ENCODE measurements at regions not wholly inside any gene's neighbourhood (a gene's known extent, or its start where the extent isn't known, plus 50 kb on each side); places are given as distances from the start of the nearest gene placed in this dataset.

- DNase-seq = no peak
- Mint-ChIP-seq H3K27me3 (peaks cover 4% of the 10 kb centered on the region), H3K4me1 (no peaks in the 10 kb centered on the region), H3K36me3 (ENCODE audit: low read depth) (no peaks in the 10 kb centered on the region), H3K27ac (no peak overlapping the region), H3K9me3 (no peaks in the 10 kb centered on the region), H3K4me3 (no peak overlapping the region)
- CTCF ChIA-PET = no interaction called here
- POLR2A ChIA-PET = no interaction called here
Observed at GRCh38 chr22:48974443-48975315, 853.0 kb downstream of the BRD1 start.

- DNase-seq = no peak
- Mint-ChIP-seq H3K36me3 (ENCODE audit: low read depth) (no peaks in the 10 kb centered on the region), H3K27me3 (peaks cover 4% of the 10 kb centered on the region), H3K27ac (no peak overlapping the region), H3K4me1 (no peaks in the 10 kb centered on the region), H3K9me3 (no peaks in the 10 kb centered on the region), H3K4me3 (no peak overlapping the region)
- POLR2A ChIA-PET = no interaction called here
- CTCF ChIA-PET = no interaction called here
Observed at GRCh38 chr22:48973694-48974041, 854.0 kb downstream of the BRD1 start.

DNA sequence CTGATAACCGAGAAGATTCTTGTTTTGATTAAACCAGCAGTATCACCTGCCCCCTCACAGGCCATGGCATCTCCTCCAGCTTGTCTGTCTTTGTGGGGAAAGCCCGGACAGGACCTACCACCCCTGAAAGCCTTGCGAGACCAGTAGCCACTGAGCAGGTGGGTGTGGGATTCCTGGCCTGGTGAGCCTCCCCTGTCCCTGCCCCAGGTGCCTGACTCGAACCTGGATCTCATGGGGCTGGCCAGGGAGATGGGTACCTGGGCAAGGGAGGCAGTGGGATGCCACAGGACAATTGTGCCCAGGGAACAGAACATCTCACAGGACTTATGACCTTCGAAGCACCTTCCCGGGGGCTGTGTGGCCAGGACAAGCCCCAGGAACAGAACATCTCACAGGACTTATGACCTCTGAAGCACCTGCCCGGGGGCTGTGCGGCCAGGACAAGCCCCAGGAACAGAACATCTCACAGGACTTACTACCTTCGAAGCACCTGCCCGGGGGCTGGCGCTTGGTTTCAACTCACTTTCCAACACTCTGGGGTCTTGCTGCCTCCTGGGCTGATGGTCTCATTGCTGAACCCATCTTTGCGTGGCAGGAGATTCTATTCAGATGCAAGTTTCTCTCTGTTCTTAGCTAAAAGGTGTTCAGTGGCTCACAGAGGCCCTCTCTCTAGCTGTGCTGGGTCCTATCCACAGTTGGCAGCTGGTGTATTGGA is 854.5 kb downstream of the BRD1 start:
- Mint-ChIP-seq H3K27me3 (peaks cover 4% of the 10 kb centered on the region), H3K4me3 (no peak overlapping the region), H3K36me3 (ENCODE audit: low read depth) (no peaks in the 10 kb centered on the region), H3K9me3 (no peaks in the 10 kb centered on the region), H3K4me1 (no peaks in the 10 kb centered on the region), H3K27ac (no peak overlapping the region)
- CTCF ChIA-PET = no interaction called here
- POLR2A ChIA-PET = no interaction called here
- no peak for DNase-seq

DNA sequence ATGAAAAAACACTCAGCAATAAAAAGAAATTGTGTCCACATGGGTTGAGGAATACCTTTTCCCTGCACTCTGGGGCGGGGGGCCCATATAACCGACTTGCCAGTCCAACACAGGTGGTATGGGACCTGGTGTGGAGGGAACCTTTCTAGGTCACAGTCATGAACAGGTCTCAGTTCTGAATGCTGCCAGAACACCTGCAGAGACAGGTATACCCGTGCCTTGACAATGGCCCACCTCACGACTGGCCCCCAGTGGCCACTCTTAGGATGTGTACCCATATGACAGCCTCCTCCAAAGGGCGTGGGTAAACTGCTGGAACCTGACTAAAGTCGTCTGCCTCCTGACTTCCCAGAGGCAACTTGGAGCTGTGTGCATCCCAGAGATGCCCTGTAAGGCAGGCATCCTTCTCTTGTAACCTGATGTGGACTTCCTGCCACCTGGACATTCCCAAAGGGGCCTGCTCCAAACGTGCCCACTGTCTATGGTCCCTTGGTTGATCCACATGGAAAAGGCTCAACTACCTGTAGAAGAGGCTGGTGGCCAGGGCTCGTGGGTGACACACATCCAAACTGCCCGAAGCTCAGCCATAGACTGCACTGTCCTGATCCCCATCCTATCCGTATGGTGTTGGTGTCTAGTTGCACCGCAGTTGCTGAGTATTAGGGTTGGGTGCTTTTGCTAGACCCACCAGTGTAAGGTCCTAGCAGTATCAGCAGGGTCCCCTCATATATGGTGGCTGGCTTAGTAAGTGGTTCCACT is 859.3 kb downstream of the BRD1 start:
- H3K9me3 Mint-ChIP-seq = no peaks in the 10 kb centered on the region
- peaks cover 4% of the 10 kb centered on the region for H3K27me3 Mint-ChIP-seq
- no peaks in the 10 kb centered on the region for H3K36me3 Mint-ChIP-seq (ENCODE audit: low read depth)
- ChIA-PET POLR2A (no interaction called here), CTCF (no interaction called here)
- DNase-seq = no peak
- H3K27ac Mint-ChIP-seq = no peak overlapping the region
- no peak overlapping the region for H3K4me3 Mint-ChIP-seq
- H3K4me1 Mint-ChIP-seq = no peaks in the 10 kb centered on the region

GRCh38 chr22:48963405-48963804 is 864.3 kb downstream of the BRD1 start:
- no peak for DNase-seq
- Mint-ChIP-seq H3K9me3 (no peaks in the 10 kb centered on the region), H3K36me3 (ENCODE audit: low read depth) (no peaks in the 10 kb centered on the region), H3K27ac (no peak overlapping the region), H3K4me3 (no peak overlapping the region), H3K4me1 (no peaks in the 10 kb centered on the region), H3K27me3 (peaks cover 4% of the 10 kb centered on the region)
- CTCF ChIA-PET = no interaction called here
- POLR2A ChIA-PET = no interaction called here

DNA sequence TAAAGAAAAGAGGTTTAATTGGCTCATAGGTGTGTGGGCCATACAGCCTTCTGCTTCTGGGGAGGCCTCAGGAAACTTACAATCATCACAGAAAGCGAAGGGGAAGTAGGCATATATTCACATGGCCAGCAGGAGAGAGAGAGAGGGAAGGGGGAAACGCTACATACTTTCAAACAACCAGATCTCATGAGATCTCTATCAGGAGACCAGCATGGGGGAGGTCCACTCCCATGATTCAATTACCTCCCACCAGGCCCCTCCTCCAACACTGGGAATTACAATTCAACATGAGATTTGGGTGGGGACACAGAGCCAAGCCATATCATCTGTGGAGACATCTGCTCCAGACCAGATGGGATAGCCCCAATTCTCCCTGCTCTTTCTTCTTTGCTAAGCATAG is 866.0 kb downstream of the BRD1 start:
- CTCF ChIA-PET = no interaction called here

DNA sequence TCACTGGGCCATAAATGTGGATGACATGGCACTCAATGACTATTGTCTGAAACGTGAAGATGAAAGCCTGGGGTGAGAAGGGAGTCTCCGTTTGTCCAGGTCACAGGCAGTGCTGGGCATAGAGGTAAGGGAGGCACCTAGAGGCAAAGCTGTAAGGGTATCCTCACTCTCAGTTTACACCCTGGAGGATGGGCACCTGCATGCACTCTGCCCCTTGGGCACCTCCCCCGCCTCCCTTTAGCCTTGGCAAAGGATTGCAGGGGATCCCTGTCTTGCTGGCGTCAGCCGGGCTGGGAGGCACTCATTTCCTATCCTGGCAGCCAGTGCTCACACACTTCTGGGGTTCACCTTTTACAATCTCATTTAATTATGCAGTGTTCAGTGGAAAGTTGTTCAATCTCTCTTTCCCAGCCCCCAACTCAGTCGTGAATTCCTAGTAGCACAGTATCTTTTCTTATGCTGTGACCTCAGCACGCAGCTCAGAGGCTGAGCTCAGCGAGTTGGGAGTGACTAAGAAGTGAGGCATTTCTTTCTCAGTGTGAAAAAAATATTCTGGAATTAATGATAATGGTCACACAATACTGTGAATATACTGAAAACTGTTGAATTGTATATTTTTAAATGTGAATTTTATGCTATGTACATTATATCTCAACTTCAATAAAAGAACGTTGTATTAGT is 866.6 kb downstream of the BRD1 start:
- Mint-ChIP-seq H3K4me3 (no peak overlapping the region), H3K27ac (no peak overlapping the region), H3K36me3 (ENCODE audit: low read depth) (no peaks in the 10 kb centered on the region), H3K4me1 (no peaks in the 10 kb centered on the region), H3K9me3 (peaks cover 4% of the 10 kb centered on the region), H3K27me3 (peaks cover 4% of the 10 kb centered on the region)
- POLR2A ChIA-PET = no interaction called here
- CTCF ChIA-PET = no interaction called here
- no peak for DNase-seq

More for the DNA sequence above, 866.0 kb downstream of the BRD1 start:
- no peaks in the 10 kb centered on the region for H3K36me3 Mint-ChIP-seq (ENCODE audit: low read depth)
- POLR2A ChIA-PET = no interaction called here
- peaks cover 4% of the 10 kb centered on the region for H3K9me3 Mint-ChIP-seq
- no peak overlapping the region for H3K27ac Mint-ChIP-seq
- no peak for DNase-seq
- peaks cover 4% of the 10 kb centered on the region for H3K27me3 Mint-ChIP-seq
- H3K4me3 Mint-ChIP-seq = no peak overlapping the region
- no peaks in the 10 kb centered on the region for H3K4me1 Mint-ChIP-seq

GRCh38 chr22:48960576-48960975 is 867.1 kb downstream of the BRD1 start:
- CTCF ChIA-PET = no interaction called here
- POLR2A ChIA-PET = no interaction called here
- Mint-ChIP-seq H3K27ac (no peak overlapping the region), H3K4me3 (no peak overlapping the region), H3K4me1 (no peaks in the 10 kb centered on the region), H3K36me3 (ENCODE audit: low read depth) (no peaks in the 10 kb centered on the region), H3K27me3 (peaks cover 4% of the 10 kb centered on the region), H3K9me3 (peaks cover 4% of the 10 kb centered on the region)
- no peak for DNase-seq

- POLR2A ChIA-PET = no interaction called here
- DNase-seq = no peak
- Mint-ChIP-seq H3K4me3 (no peak overlapping the region), H3K36me3 (ENCODE audit: low read depth) (no peaks in the 10 kb centered on the region), H3K9me3 (peaks cover 4% of the 10 kb centered on the region), H3K27ac (no peak overlapping the region), H3K4me1 (no peaks in the 10 kb centered on the region), H3K27me3 (peaks cover 4% of the 10 kb centered on the region)
- CTCF ChIA-PET = no interaction called here
Observed at GRCh38 chr22:48959496-48959895, 868.2 kb downstream of the BRD1 start.

GRCh38 chr22:48957987-48958321 is 869.7 kb downstream of the BRD1 start:
- Mint-ChIP-seq H3K4me1 (no peaks in the 10 kb centered on the region), H3K27me3 (peaks cover under 1% of the 10 kb centered on the region), H3K27ac (no peak overlapping the region), H3K36me3 (ENCODE audit: low read depth) (no peaks in the 10 kb centered on the region), H3K4me3 (no peak overlapping the region), H3K9me3 (peaks cover 4% of the 10 kb centered on the region)
- CTCF ChIA-PET = no interaction called here
- no peak for DNase-seq
- POLR2A ChIA-PET = no interaction called here

DNA sequence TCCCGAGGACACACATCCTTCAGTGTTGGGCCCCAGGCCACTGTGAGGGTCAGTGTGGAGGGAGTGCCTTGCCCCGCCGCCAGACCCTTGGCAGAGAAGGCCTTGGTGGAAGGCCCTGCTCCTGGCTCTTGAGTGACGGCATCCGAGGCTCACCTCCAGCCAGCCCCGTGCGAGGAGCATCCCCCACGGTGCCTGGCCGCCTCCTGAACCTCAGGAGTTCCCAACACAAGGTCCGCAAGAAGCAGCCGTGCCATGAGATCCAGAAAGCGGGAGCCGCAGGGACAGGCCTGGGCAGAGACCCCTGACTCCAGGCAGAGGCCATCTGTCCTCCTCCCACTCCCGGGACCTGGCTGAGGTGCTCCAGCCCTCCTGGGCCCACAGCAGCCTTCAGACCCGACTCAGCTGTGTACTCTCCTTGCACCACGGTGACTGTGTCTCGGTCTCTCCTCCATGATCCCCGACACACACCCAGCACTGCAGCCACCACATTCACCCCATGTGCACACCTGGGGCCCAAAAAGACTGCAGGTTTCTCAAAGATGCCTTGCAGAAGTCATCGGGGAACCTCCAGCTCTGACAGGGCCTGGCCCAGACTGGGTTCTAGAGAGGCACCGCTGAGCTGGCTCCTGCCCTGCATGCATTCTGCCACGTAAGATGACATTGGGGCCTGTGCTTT is 870.2 kb downstream of the BRD1 start:
- H3K4me1 Mint-ChIP-seq = no peaks in the 10 kb centered on the region
- POLR2A ChIA-PET = no interaction called here
- no peaks in the 10 kb centered on the region for H3K36me3 Mint-ChIP-seq (ENCODE audit: low read depth)
- H3K9me3 Mint-ChIP-seq = peaks cover 4% of the 10 kb centered on the region
- CTCF ChIA-PET = no interaction called here
- no peak overlapping the region for H3K27ac Mint-ChIP-seq
- DNase-seq = no peak
- no peaks in the 10 kb centered on the region for H3K27me3 Mint-ChIP-seq
- H3K4me3 Mint-ChIP-seq = no peak overlapping the region

DNA sequence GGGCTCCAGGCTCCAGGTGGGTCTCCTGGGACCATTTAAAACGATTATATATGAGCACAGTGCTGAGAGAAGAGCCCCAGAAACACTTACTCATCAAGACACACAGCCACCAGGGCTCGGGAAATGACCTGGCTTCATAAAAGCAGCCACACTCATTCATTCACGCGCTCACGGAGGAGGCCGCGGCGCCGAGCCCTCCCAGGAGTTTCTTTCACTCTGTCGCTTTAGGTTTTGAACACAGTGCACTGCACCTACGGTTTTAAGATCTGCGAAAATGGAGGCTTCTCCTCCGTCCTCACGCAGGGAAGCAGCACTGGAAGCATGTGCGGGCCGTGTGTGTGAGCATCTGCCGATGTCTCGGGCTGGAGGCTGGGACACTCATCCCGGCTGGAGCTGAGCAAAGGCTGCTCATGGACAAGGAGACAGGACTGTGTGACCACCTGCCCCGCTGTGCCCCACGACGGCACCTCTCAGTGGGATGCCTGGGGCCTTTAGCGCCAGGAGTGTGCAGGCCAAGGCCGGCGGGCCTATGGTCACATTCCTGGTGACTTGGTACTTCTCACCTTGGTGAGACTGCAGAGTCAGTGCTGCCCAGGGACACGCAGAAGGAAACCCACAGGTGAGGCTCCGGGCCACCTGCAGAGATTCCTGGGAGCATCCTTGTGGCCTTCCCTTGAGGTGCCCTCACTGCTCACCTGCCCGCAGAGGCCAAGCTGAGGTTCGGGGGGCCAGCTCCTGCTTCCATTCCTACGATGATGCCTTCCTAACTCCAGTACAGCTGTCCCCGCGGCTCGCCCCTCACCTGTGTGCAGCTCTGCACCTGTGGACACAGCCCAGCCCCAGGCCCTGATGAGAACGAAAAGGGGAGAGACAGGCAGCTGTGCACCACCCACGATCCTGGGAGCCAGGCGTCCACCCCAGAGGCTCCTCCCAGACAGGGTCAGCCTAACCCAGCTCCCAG is 872.0 kb downstream of the BRD1 start:
- ChIA-PET CTCF (no interaction called here), POLR2A (no interaction called here)
- no peak overlapping the region for H3K27ac Mint-ChIP-seq
- H3K36me3 Mint-ChIP-seq (ENCODE audit: low read depth) = no peaks in the 10 kb centered on the region
- no peaks in the 10 kb centered on the region for H3K4me1 Mint-ChIP-seq
- H3K4me3 Mint-ChIP-seq = no peak overlapping the region
- no peaks in the 10 kb centered on the region for H3K27me3 Mint-ChIP-seq
- peaks cover 4% of the 10 kb centered on the region for H3K9me3 Mint-ChIP-seq
- DNase-seq = no peak

Measured in activated CD4-positive, alpha-beta T cell treated with anti-CD3 and anti-CD28 coated beads, Interleukin-2, amount 10 ng/mL, durations not matched to agents 7 days and 5 days (primary cell).